Left ventricle myocardium inferior (tissue), 1 donor: ENCODE measurements at regions not wholly inside any gene's neighbourhood (a gene's known extent, or its start where the extent isn't known, plus 50 kb on each side); places are given as distances from the start of the nearest gene placed in this dataset.

Experiments used
- DNase-seq: peaks from one replicate; pipeline ENCODE4 v3.0.0-alpha.2; 2020
- H3K27ac ChIP-seq: fragments of 200-600 bp; replicated peaks from 2 replicates; pipeline ENCODE4 v1.8.0; 2021
- H3K27me3 ChIP-seq: fragments of 200-600 bp; 2 replicates; pipeline ENCODE4 v1.8.0; 2021; ENCODE audit warnings: low read depth
- H3K36me3 ChIP-seq: fragments of 200-600 bp; 2 replicates; pipeline ENCODE4 v1.8.0; 2021
- H3K4me1 ChIP-seq: fragments of 200-600 bp; 2 replicates; pipeline ENCODE4 v1.8.0; 2021
- H3K4me3 ChIP-seq: fragments of 200-600 bp; 2 replicates; pipeline ENCODE4 v1.8.0; 2021; ENCODE audit warnings: mild to moderate bottlenecking, moderate library complexity
- H3K9me3 ChIP-seq: fragments of 200-600 bp; replicated peaks from 2 replicates; pipeline ENCODE4 v1.8.0; 2021
- CTCF ChIP-seq: fragments of 200-600 bp; IDR thresholded peaks from 2 replicates; pipeline ENCODE4 v1.8.0; 2021; ENCODE audit warnings: antibody characterized with exemption, mild to moderate bottlenecking, borderline replicate concordance
- intact Hi-C: fragments of 100-400 bp; cut with micrococcal nuclease; formaldehyde crosslinking; loops from one replicate; pipeline ENCODE4 v1.11.0; 2022
- donor health status: DM: no; HTN: yes; CAD: no; lungs with severe emphysema.

GRCh38 chr3:30188713-30189112, 417.7 kb upstream of the TGFBR2 start:
- no peak for TF ChIP-seq CTCF
- Histone ChIP-seq H3K9me3 (no peaks in the 10 kb centered on the region), H3K36me3 (no peaks in the 10 kb centered on the region), H3K4me1 (peaks cover 21% of the 10 kb centered on the region), H3K27ac (peak overlapping the region; percentile 17), H3K4me3 (no peak overlapping the region), H3K27me3 (no peaks in the 10 kb centered on the region)
- DNase-seq = peak; percentile 19
- intact Hi-C loops = no loop called here

DNA sequence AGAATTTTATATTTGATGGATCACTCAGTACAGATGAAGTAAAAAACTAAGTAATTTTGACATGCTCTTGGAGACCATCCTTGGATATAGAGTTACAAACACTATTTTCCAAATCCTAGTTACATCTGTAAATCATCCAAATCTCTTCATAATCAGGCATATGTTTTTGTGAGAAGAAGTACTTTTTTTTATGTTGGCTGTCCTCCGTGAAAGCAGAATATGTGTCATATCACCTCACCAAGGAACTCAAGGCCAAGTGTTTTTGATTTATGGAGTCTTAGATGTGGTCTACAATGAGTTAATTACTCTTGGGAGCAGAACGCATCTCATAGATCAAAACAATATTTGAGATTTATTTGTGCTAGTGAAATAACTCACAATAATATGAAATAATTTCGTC, 416.5 kb upstream of the TGFBR2 start:
- peaks cover 24% of the 10 kb centered on the region for H3K4me1 ChIP-seq
- DNase-seq = no peak
- intact Hi-C loops = loop anchor here (10.0 kb wide), 1 partner anchor 505 kb away; no protein-coding TSS in a partner anchor
- TF ChIP-seq CTCF = no peak
- H3K27me3 ChIP-seq = no peaks in the 10 kb centered on the region
- H3K36me3 ChIP-seq = no peaks in the 10 kb centered on the region
- no peaks in the 10 kb centered on the region for H3K9me3 ChIP-seq
- H3K4me3 ChIP-seq = no peak overlapping the region
- H3K27ac ChIP-seq = no peak overlapping the region

DNA sequence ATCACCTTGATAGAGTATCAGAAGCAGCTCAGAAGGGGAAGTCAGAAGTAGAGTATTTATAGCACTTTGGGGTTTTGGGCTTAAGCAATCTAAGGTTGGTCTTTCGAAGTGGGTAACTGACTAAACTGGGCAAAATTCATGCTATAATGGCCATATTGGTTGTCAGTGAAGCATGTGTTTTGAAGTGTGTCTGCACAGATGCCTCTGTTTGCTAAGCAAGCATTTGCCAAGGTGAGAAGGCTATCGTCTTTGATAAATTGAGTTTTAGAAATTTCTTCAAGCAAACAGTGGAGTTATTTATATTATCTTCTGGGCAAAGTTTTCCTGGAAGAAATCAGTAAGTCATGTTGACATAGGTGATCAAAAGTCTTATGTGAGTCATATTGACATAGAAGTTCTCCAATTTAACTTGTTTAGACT, 412.8 kb upstream of the TGFBR2 start:
- intact Hi-C loops = loop anchor here (10.0 kb wide), 1 partner anchor 501 kb away; no protein-coding TSS in a partner anchor
- Histone ChIP-seq H3K36me3 (no peaks in the 10 kb centered on the region), H3K4me1 (peaks cover 26% of the 10 kb centered on the region), H3K4me3 (no peak overlapping the region), H3K27ac (no peak overlapping the region), H3K27me3 (no peaks in the 10 kb centered on the region), H3K9me3 (no peaks in the 10 kb centered on the region)
- DNase-seq = no peak
- no peak for TF ChIP-seq CTCF

- no peak overlapping the region for H3K4me3 ChIP-seq
- H3K4me1 ChIP-seq = peaks cover 30% of the 10 kb centered on the region
- no peaks in the 10 kb centered on the region for H3K9me3 ChIP-seq
- intact Hi-C loops = loop anchor here (5.0 to 10.0 kb wide), 3 partner anchors 83 to 499 kb away; no protein-coding TSS in a partner anchor
- DNase-seq = no peak
- no peaks in the 10 kb centered on the region for H3K27me3 ChIP-seq
- H3K36me3 ChIP-seq = no peaks in the 10 kb centered on the region
- no peak overlapping the region for H3K27ac ChIP-seq
- TF ChIP-seq CTCF = no peak
Measured at GRCh38 chr3:30195352-30195751, 411.0 kb upstream of the TGFBR2 start.

DNA sequence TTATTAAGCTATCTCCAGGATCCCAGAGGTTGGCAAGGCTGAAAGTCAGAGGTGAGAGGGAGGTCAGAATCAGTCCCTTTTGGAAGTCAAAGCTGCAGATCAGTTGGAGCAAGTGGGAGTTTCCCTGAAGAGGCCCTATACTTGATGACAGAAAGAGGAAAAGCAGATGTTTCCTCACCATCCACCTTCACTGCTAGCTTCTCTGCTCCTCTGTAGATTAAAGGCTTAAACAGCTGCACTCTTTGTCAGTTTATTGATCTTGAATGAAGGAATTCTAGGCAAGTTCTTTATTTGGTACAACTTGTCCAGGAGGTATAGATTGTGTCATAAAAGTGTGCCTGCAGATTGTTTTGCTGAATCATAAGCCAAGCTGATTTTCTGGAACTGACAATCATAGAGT, 408.2 kb upstream of the TGFBR2 start:
- no peak overlapping the region for H3K4me3 ChIP-seq
- no peak for TF ChIP-seq CTCF
- H3K36me3 ChIP-seq = no peaks in the 10 kb centered on the region
- no peak for DNase-seq
- no peaks in the 10 kb centered on the region for H3K27me3 ChIP-seq
- intact Hi-C loops = loop anchor here (5.0 to 10.0 kb wide), 3 partner anchors 86 to 497 kb away; no protein-coding TSS in a partner anchor
- H3K27ac ChIP-seq = peak overlapping the region; percentile 55
- peaks cover 6% of the 10 kb centered on the region for H3K9me3 ChIP-seq
- H3K4me1 ChIP-seq = peaks cover 27% of the 10 kb centered on the region
